ENCODE measurements at regions not wholly inside any gene's neighbourhood (a gene's known extent, or its start where the extent isn't known, plus 50 kb on each side); places are given as distances from the start of the nearest gene placed in this dataset.

GRCh38 chr13:110826101-110826500, 88.8 kb downstream of the ANKRD10 start:
- H3K27ac ChIP-seq, result no peak overlapping the region
- no peak for TF ChIP-seq CTCF (IDR thresholded peaks at IDR 0.05)
- intact Hi-C loops (cut with DNase I), result no loop called here
- ATAC-seq (no peak), DNase-seq (no peak)
- no peaks in the 10 kb centered on the region for H3K36me3 ChIP-seq
- no peaks in the 10 kb centered on the region for H3K27me3 ChIP-seq
- H3K4me1 ChIP-seq, result no peaks in the 10 kb centered on the region
- H3K4me3 ChIP-seq, result no peak overlapping the region
- H3K9me3 ChIP-seq, result no peaks in the 10 kb centered on the region

- H3K9me3 ChIP-seq, result no peaks in the 10 kb centered on the region
- no peaks in the 10 kb centered on the region for H3K36me3 ChIP-seq
- no peak overlapping the region for H3K27ac ChIP-seq
- H3K27me3 ChIP-seq, result no peaks in the 10 kb centered on the region
- ATAC-seq (no peak), DNase-seq (no peak)
- no peak for TF ChIP-seq CTCF (IDR thresholded peaks at IDR 0.05)
- no peak overlapping the region for H3K4me3 ChIP-seq
- intact Hi-C loops (cut with DNase I), result no loop called here
- no peaks in the 10 kb centered on the region for H3K4me1 ChIP-seq
Observed at GRCh38 chr13:110826861-110827672, 87.8 kb downstream of the ANKRD10 start.

Data from upper lobe of right lung (tissue), 1 donor.